ENCODE measurements at regions not wholly inside any gene's neighbourhood (a gene's known extent, or its start where the extent isn't known, plus 50 kb on each side); places are given as distances from the start of the nearest gene placed in this dataset.
"Not testable (repeated sequence)": the region's sequence is repeated elsewhere in the genome, so short reads cannot be mapped to it uniquely, and the experiment has no call there.

DNA sequence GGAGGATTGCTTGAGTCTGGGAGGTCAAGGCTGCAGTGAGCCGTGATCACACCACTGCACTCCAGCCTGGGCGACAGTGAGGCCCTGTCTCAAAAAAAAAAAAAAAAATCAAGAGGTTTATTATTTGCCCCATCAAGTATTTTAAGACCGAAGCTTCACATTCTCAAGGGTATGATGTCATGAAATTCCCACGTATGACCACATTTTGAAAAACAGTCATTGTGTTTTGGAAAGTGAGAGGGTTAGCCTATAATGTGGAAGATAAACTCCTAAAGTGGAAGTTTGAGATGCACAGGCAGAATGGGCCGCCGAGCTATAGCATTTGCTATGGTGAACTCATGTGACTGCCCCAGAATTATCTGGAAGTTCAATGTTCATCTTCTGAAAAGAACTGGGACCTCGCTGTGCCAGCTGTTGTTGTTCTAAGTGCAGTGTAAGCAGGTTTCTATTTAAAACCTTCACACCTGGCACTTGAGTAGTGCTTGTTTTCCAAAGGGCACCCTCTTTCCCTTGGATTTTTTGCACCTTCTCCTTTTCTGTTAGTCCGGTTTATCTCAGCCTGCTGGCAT lies 96.9 kb upstream of the SLC25A33 start:
- no peak overlapping the region for H3K27ac ChIP-seq
- TF ChIP-seq, protein P1, sequence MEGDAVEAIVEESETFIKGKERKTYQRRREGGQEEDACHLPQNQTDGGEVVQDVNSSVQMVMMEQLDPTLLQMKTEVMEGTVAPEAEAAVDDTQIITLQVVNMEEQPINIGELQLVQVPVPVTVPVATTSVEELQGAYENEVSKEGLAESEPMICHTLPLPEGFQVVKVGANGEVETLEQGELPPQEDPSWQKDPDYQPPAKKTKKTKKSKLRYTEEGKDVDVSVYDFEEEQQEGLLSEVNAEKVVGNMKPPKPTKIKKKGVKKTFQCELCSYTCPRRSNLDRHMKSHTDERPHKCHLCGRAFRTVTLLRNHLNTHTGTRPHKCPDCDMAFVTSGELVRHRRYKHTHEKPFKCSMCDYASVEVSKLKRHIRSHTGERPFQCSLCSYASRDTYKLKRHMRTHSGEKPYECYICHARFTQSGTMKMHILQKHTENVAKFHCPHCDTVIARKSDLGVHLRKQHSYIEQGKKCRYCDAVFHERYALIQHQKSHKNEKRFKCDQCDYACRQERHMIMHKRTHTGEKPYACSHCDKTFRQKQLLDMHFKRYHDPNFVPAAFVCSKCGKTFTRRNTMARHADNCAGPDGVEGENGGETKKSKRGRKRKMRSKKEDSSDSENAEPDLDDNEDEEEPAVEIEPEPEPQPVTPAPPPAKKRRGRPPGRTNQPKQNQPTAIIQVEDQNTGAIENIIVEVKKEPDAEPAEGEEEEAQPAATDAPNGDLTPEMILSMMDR (conservative IDR thresholded peaks at IDR 0.05), result no peak
- no peak for TF ChIP-seq ZFX (IDR thresholded peaks at IDR 0.05)

DNA sequence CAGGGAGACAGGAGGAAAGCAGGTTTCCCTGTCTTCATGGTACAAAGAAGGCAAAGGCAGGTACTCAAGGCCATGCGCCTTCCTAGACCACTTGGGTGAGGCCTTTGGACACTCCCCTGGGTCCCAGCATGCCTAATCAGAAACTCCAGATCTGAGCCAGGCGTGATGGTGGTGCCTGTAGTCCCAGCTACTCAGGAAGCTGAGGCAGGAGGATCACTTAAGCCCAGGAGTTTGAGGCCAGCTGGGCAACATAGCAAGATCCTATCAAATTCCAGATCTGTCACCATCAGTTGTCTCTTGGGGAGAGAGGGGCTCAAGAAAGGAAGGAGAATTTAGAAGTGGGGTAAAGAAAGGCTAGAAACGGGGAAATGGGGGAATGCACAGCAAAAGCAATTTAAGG lies 96.3 kb upstream of the SLC25A33 start:
- no peak overlapping the region for H3K27ac ChIP-seq

DNA sequence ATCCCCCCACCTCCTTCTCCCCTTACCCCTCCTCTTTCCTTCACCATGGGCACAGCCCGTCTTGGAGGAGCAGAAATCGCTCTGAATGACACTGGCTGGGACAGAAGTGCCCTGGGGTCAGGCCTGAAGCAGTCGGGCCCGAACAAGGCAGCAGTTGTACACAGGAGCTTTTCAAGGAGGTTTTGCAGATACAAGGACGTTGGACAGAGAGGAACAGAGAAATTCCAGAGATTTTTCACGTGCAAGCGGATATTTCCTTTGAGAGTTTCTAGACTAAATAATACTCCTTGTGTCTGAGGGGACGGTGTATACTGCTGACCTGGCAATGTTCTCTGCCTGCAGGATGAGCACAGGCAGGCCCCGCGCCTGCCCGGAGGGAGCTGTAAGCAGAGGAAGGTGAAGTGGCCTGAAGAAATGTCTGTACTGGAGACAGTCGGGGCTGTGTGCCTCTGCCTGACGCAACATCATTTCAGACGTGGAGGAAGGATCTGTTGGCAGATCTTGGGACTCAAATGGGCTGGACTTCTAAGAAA lies 95.3 kb upstream of the SLC25A33 start:
- TF ChIP-seq, protein P1 (conservative IDR thresholded peaks at IDR 0.05), result no peak
- TF ChIP-seq ZFX (IDR thresholded peaks at IDR 0.05), result no peak
- no peak overlapping the region for H3K27ac ChIP-seq

More for the DNA sequence above, 96.3 kb upstream of the SLC25A33 start:
- no peak for TF ChIP-seq ZFX (IDR thresholded peaks at IDR 0.05)
- TF ChIP-seq, protein P1 (conservative IDR thresholded peaks at IDR 0.05), result no peak

DNA sequence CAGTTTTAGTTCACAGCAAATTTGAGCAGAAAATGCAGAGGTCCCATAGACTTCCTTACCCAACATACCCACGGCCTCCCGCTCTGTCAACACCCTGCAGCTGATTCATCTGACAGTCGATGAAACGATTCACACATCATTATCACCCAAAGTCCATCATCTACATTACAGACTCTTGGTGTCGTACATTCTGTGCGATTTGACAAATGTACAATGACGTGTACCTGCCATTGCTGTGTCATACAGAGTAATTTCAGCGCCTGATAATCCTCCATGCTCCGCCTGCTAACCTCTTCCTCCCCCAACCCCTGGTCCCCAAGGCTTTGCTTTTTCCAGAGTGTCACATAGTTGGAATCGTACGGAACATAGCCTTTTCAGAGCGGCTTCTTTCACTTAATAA lies 94.7 kb upstream of the SLC25A33 start:
- H3K27ac ChIP-seq, result no peak overlapping the region
- TF ChIP-seq, protein P1 (conservative IDR thresholded peaks at IDR 0.05), result no peak
- TF ChIP-seq ZFX (IDR thresholded peaks at IDR 0.05), result no peak

GRCh38 chr1:9445081-9445480 lies 94.2 kb upstream of the SLC25A33 start:
- not testable (repeated sequence) for H3K27ac ChIP-seq

DNA sequence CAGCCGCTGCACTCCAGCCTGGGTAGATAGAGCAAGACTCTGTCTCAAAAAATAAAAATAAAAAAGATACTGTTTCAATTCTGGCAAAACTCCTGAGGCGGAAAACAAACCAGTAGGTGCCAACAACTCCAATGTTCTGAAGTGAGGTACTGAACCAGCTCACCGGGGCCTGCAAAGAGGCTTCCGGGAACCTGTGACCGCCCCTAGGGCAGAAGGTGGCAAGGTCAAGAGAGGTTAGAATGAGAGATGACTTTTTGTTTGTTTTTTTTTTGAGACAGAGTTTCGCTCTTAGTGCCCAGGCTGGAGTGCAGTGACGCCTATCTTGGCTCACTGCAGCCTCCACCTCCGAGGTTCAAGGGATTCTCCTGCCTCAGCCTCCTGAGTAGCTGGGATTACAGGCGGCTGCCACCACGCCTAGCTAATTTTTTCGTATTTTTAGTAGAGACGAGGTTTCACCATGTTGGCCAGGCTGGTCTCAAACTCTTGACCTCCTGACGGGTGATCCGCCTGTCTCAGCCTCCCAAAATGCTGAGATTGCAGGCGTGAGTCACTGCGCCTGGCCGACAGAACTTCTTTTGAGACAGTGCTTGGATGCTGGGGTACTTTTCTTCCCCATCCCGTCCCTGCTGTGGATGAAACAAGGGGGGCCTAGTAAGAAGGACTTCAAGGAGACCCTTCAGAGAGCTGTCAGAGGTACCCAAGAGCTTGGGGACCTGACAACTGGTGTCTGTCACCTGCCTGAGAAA lies 91.9 kb upstream of the SLC25A33 start:
- TF ChIP-seq, protein P1 (conservative IDR thresholded peaks at IDR 0.05), result no peak
- no peak for TF ChIP-seq ZFX (IDR thresholded peaks at IDR 0.05)
- no peak overlapping the region for H3K27ac ChIP-seq

- TF ChIP-seq ZFX (IDR thresholded peaks at IDR 0.05), result no peak
- TF ChIP-seq, protein P1 (conservative IDR thresholded peaks at IDR 0.05), result no peak
- no peak overlapping the region for H3K27ac ChIP-seq
Observed at GRCh38 chr1:9448132-9449109, 90.8 kb upstream of the SLC25A33 start.

All from C4-2B (cell line).